ENCODE measurements at regions not wholly inside any gene's neighbourhood (a gene's known extent, or its start where the extent isn't known, plus 50 kb on each side); places are given as distances from the start of the nearest gene placed in this dataset.

- no peaks in the 10 kb centered on the region for H3K36me3 ChIP-seq (ENCODE audit: control insufficient read depth, insufficient read depth, low read length)
- H3K4me1 ChIP-seq (ENCODE audit: control insufficient read depth, insufficient read depth, low read length, poor library complexity, severe bottlenecking) = no peaks in the 10 kb centered on the region
- H3K27ac ChIP-seq (ENCODE audit: low read depth, low read length, severe bottlenecking) = no peak overlapping the region
- no peaks in the 10 kb centered on the region for H3K9me3 ChIP-seq (ENCODE audit: control insufficient read depth, low read length)
- H3K4me3 ChIP-seq (ENCODE audit: extremely low read depth, insufficient read depth, low read length, poor library complexity, severe bottlenecking) = no peak overlapping the region
- WGBS, 2 experiments (ENCODE audit: insufficient coverage in 2 of 2) = no CpG with 5 or more reads among the region's 1 CpG
These were observed 359.4 kb downstream of the ZIC4 start for GRCh38 chr3:147046916-147047315.

GRCh38 chr3:147038481-147038880, 367.9 kb downstream of the ZIC4 start:
- no peak overlapping the region for H3K27ac ChIP-seq (ENCODE audit: low read depth, low read length, severe bottlenecking)
- no peaks in the 10 kb centered on the region for H3K36me3 ChIP-seq (ENCODE audit: control insufficient read depth, insufficient read depth, low read length)
- no peaks in the 10 kb centered on the region for H3K4me1 ChIP-seq (ENCODE audit: control insufficient read depth, insufficient read depth, low read length, poor library complexity, severe bottlenecking)
- H3K4me3 ChIP-seq (ENCODE audit: extremely low read depth, insufficient read depth, low read length, poor library complexity, severe bottlenecking) = no peak overlapping the region
- peaks cover 6% of the 10 kb centered on the region for H3K9me3 ChIP-seq (ENCODE audit: control insufficient read depth, low read length)
- no CpG with 5 or more reads among the region's 1 CpG for WGBS, 2 experiments (ENCODE audit: insufficient coverage in 2 of 2)

GRCh38 chr3:147034359-147034758, 372.0 kb downstream of the ZIC4 start:
- Histone ChIP-seq H3K9me3 (ENCODE audit: control insufficient read depth, low read length) (peaks cover 6% of the 10 kb centered on the region), H3K4me3 (ENCODE audit: extremely low read depth, insufficient read depth, low read length, poor library complexity, severe bottlenecking) (no peak overlapping the region), H3K4me1 (ENCODE audit: control insufficient read depth, insufficient read depth, low read length, poor library complexity, severe bottlenecking) (no peaks in the 10 kb centered on the region), H3K27ac (ENCODE audit: low read depth, low read length, severe bottlenecking) (no peak overlapping the region), H3K36me3 (ENCODE audit: control insufficient read depth, insufficient read depth, low read length) (no peaks in the 10 kb centered on the region)
- no CpG with 5 or more reads among the region's 3 CpGs for WGBS, 2 experiments (ENCODE audit: insufficient coverage in 2 of 2)

- Histone ChIP-seq H3K9me3 (ENCODE audit: control insufficient read depth, low read length) (peaks cover 6% of the 10 kb centered on the region), H3K36me3 (ENCODE audit: control insufficient read depth, insufficient read depth, low read length) (no peaks in the 10 kb centered on the region), H3K27ac (ENCODE audit: low read depth, low read length, severe bottlenecking) (no peak overlapping the region), H3K4me1 (ENCODE audit: control insufficient read depth, insufficient read depth, low read length, poor library complexity, severe bottlenecking) (no peaks in the 10 kb centered on the region), H3K4me3 (ENCODE audit: extremely low read depth, insufficient read depth, low read length, poor library complexity, severe bottlenecking) (no peak overlapping the region)
- WGBS, 2 experiments (ENCODE audit: insufficient coverage in 2 of 2) = no CpG with 5 or more reads among the region's 2 CpGs
These were observed 376.1 kb downstream of the ZIC4 start for GRCh38 chr3:147030274-147030673.

GRCh38 chr3:147015334-147015733, 391.0 kb downstream of the ZIC4 start:
- Histone ChIP-seq H3K27ac (ENCODE audit: low read depth, low read length, severe bottlenecking) (no peak overlapping the region), H3K9me3 (ENCODE audit: control insufficient read depth, low read length) (no peaks in the 10 kb centered on the region), H3K4me3 (ENCODE audit: extremely low read depth, insufficient read depth, low read length, poor library complexity, severe bottlenecking) (no peak overlapping the region), H3K36me3 (ENCODE audit: control insufficient read depth, insufficient read depth, low read length) (no peaks in the 10 kb centered on the region), H3K4me1 (ENCODE audit: control insufficient read depth, insufficient read depth, low read length, poor library complexity, severe bottlenecking) (no peaks in the 10 kb centered on the region)
- 85 to 90% methylated on average over 3 of the region's 3 CpGs for WGBS, 2 experiments (ENCODE audit: insufficient coverage in 2 of 2)

GRCh38 chr3:147008886-147009285, 397.5 kb downstream of the ZIC4 start:
- 90 to 100% methylated on average over 1 of the region's 1 CpG for WGBS, 2 experiments (ENCODE audit: insufficient coverage in 2 of 2)
- Histone ChIP-seq H3K27ac (ENCODE audit: low read depth, low read length, severe bottlenecking) (no peak overlapping the region), H3K4me1 (ENCODE audit: control insufficient read depth, insufficient read depth, low read length, poor library complexity, severe bottlenecking) (peaks cover 8% of the 10 kb centered on the region), H3K9me3 (ENCODE audit: control insufficient read depth, low read length) (no peaks in the 10 kb centered on the region), H3K4me3 (ENCODE audit: extremely low read depth, insufficient read depth, low read length, poor library complexity, severe bottlenecking) (no peak overlapping the region), H3K36me3 (ENCODE audit: control insufficient read depth, insufficient read depth, low read length) (no peaks in the 10 kb centered on the region)

GRCh38 chr3:147008458-147008857, 397.9 kb downstream of the ZIC4 start:
- Histone ChIP-seq H3K36me3 (ENCODE audit: control insufficient read depth, insufficient read depth, low read length) (no peaks in the 10 kb centered on the region), H3K4me1 (ENCODE audit: control insufficient read depth, insufficient read depth, low read length, poor library complexity, severe bottlenecking) (peaks cover 8% of the 10 kb centered on the region), H3K27ac (ENCODE audit: low read depth, low read length, severe bottlenecking) (no peak overlapping the region), H3K4me3 (ENCODE audit: extremely low read depth, insufficient read depth, low read length, poor library complexity, severe bottlenecking) (no peak overlapping the region), H3K9me3 (ENCODE audit: control insufficient read depth, low read length) (no peaks in the 10 kb centered on the region)
- 82 to 100% methylated on average over 2 of the region's 2 CpGs for WGBS, 2 experiments (ENCODE audit: insufficient coverage in 2 of 2)

GRCh38 chr3:147007736-147008245, 398.6 kb downstream of the ZIC4 start:
- Histone ChIP-seq H3K4me1 (ENCODE audit: control insufficient read depth, insufficient read depth, low read length, poor library complexity, severe bottlenecking) (peaks cover 8% of the 10 kb centered on the region), H3K36me3 (ENCODE audit: control insufficient read depth, insufficient read depth, low read length) (no peaks in the 10 kb centered on the region), H3K4me3 (ENCODE audit: extremely low read depth, insufficient read depth, low read length, poor library complexity, severe bottlenecking) (no peak overlapping the region), H3K9me3 (ENCODE audit: control insufficient read depth, low read length) (no peaks in the 10 kb centered on the region), H3K27ac (ENCODE audit: low read depth, low read length, severe bottlenecking) (no peak overlapping the region)
- 100% methylated on average over 1 of the region's 2 CpGs; no CpG with 5 or more reads in 1 of the 2 experiments for WGBS, 2 experiments (ENCODE audit: insufficient coverage in 2 of 2)

- H3K4me1 ChIP-seq (ENCODE audit: control insufficient read depth, insufficient read depth, low read length, poor library complexity, severe bottlenecking) = peaks cover 1% of the 10 kb centered on the region
- no peaks in the 10 kb centered on the region for H3K36me3 ChIP-seq (ENCODE audit: control insufficient read depth, insufficient read depth, low read length)
- H3K27ac ChIP-seq (ENCODE audit: low read depth, low read length, severe bottlenecking) = no peak overlapping the region
- WGBS, 2 experiments (ENCODE audit: insufficient coverage in 2 of 2) = 100% methylated on average over 1 of the region's 2 CpGs
- no peaks in the 10 kb centered on the region for H3K9me3 ChIP-seq (ENCODE audit: control insufficient read depth, low read length)
- H3K4me3 ChIP-seq (ENCODE audit: extremely low read depth, insufficient read depth, low read length, poor library complexity, severe bottlenecking) = no peak overlapping the region
These were observed 397.6 kb upstream of the PLSCR5 start for GRCh38 chr3:147002721-147003120.

GRCh38 chr3:147000274-147000673, 395.1 kb upstream of the PLSCR5 start:
- Histone ChIP-seq H3K4me1 (ENCODE audit: control insufficient read depth, insufficient read depth, low read length, poor library complexity, severe bottlenecking) (no peaks in the 10 kb centered on the region), H3K9me3 (ENCODE audit: control insufficient read depth, low read length) (no peaks in the 10 kb centered on the region), H3K27ac (ENCODE audit: low read depth, low read length, severe bottlenecking) (no peak overlapping the region), H3K36me3 (ENCODE audit: control insufficient read depth, insufficient read depth, low read length) (no peaks in the 10 kb centered on the region), H3K4me3 (ENCODE audit: extremely low read depth, insufficient read depth, low read length, poor library complexity, severe bottlenecking) (no peak overlapping the region)
- WGBS, 2 experiments (ENCODE audit: insufficient coverage in 2 of 2) = no CpG with 5 or more reads among the region's 2 CpGs

GRCh38 chr3:146991907-146992306, 386.8 kb upstream of the PLSCR5 start:
- WGBS, 2 experiments (ENCODE audit: insufficient coverage in 2 of 2) = no CpG with 5 or more reads among the region's 1 CpG

More at GRCh38 chr3:146991907-146992306, 386.8 kb upstream of the PLSCR5 start:
- Histone ChIP-seq H3K27ac (ENCODE audit: low read depth, low read length, severe bottlenecking) (no peak overlapping the region), H3K4me3 (ENCODE audit: extremely low read depth, insufficient read depth, low read length, poor library complexity, severe bottlenecking) (no peak overlapping the region), H3K9me3 (ENCODE audit: control insufficient read depth, low read length) (no peaks in the 10 kb centered on the region), H3K4me1 (ENCODE audit: control insufficient read depth, insufficient read depth, low read length, poor library complexity, severe bottlenecking) (no peaks in the 10 kb centered on the region), H3K36me3 (ENCODE audit: control insufficient read depth, insufficient read depth, low read length) (no peaks in the 10 kb centered on the region)

Measured in mesodermal cell (in vitro differentiated cells).